MM.1S (cell line): ENCODE measurements at regions not wholly inside any gene's neighbourhood (a gene's known extent, or its start where the extent isn't known, plus 50 kb on each side); places are given as distances from the start of the nearest gene placed in this dataset.

Source experiments
- CTCF ChIP-seq: fragments of 300-600 bp; sonication (generic); IDR thresholded peaks from 2 replicates; pipeline ENCODE4 v1.5.1; 2016; ENCODE audit warnings: antibody characterized with exemption, low read length, mixed read lengths
- EZH2 ChIP-seq: fragments of 300-600 bp; sonication (generic); optimal IDR thresholded peaks from 2 replicates; pipeline ENCODE3; 2017; ENCODE audit warnings: low read depth, mild to moderate bottlenecking, antibody characterized with exemption, low read length, mixed read lengths
- EZH2phosphoT487 ChIP-seq: fragments of 300-600 bp; sonication (generic); IDR thresholded peaks from 2 replicates; pipeline ENCODE4 v1.6.1; 2018; ENCODE audit warnings: antibody characterized with exemption, low read length

- no peak for TF ChIP-seq CTCF
- TF ChIP-seq EZH2, result no peak
- TF ChIP-seq EZH2phosphoT487, result no peak
Measured at GRCh38 chr12:126247936-126248335, 1182.7 kb downstream of the AACS start.
